ENCODE measurements at regions not wholly inside any gene's neighbourhood (a gene's known extent, or its start where the extent isn't known, plus 50 kb on each side); places are given as distances from the start of the nearest gene placed in this dataset.
"Not testable (repeated sequence)": the region's sequence is repeated elsewhere in the genome, so short reads cannot be mapped to it uniquely, and the experiment has no call there.

- TF ChIP-seq POLR2A (IDR thresholded peaks at IDR 0.05) (no peak), CTCF (IDR thresholded peaks at IDR 0.05) (no peak), EP300 (IDR thresholded peaks at IDR 0.05) (no peak), POLR2AphosphoS5 (IDR thresholded peaks at IDR 0.05) (no peak)
These were observed 613.9 kb upstream of the GYPC start for GRCh38 chr2:126042089-126042488.

GRCh38 chr2:126048719-126049118, 607.2 kb upstream of the GYPC start:
- peaks cover under 1 to 15% (median 8%) of the 10 kb centered on the region in 4 donors for H3K9me3 ChIP-seq
- H3K27me3 ChIP-seq = no peaks in the 10 kb centered on the region
- TF ChIP-seq POLR2AphosphoS5 (IDR thresholded peaks at IDR 0.05) (no peak), POLR2A (IDR thresholded peaks at IDR 0.05) (no peak)
- DNase-seq (no peak), ATAC-seq (ENCODE audit: low FRiP score in 2 of 2) (no peak)
- no peaks in the 10 kb centered on the region for H3K4me1 ChIP-seq
- H3K4me3 ChIP-seq = no peak overlapping the region
- no peaks in the 10 kb centered on the region for H3K36me3 ChIP-seq
- H3K27ac ChIP-seq = no peak overlapping the region

More at GRCh38 chr2:126042089-126042488, 613.9 kb upstream of the GYPC start:
- ATAC-seq (ENCODE audit: low FRiP score in 2 of 2) (no peak), DNase-seq (no peak)
- H3K27ac ChIP-seq = no peak overlapping the region
- H3K27me3 ChIP-seq = no peaks in the 10 kb centered on the region
- no peaks in the 10 kb centered on the region for H3K9me3 ChIP-seq
- H3K4me1 ChIP-seq = no peaks in the 10 kb centered on the region
- H3K4me3 ChIP-seq = no peak overlapping the region
- no peaks in the 10 kb centered on the region for H3K36me3 ChIP-seq

- DNase-seq (no peak), ATAC-seq (ENCODE audit: low FRiP score in 2 of 2) (no peak)
- H3K4me1 ChIP-seq = no peaks in the 10 kb centered on the region
- H3K27ac ChIP-seq = no peak overlapping the region
- WGBS, 2 donors = 79 to 100% methylated on average over 1 of the region's 1 CpG
- H3K36me3 ChIP-seq = no peaks in the 10 kb centered on the region
- H3K9me3 ChIP-seq = peaks cover 4 to 20% (median 11%) of the 10 kb centered on the region in 4 donors
- no peak for TF ChIP-seq POLR2A (IDR thresholded peaks at IDR 0.05)
- no peak for TF ChIP-seq CTCF (IDR thresholded peaks at IDR 0.05)
- no peak for TF ChIP-seq EP300 (IDR thresholded peaks at IDR 0.05)
- TF ChIP-seq POLR2AphosphoS5 (IDR thresholded peaks at IDR 0.05) = no peak
- H3K27me3 ChIP-seq = no peaks in the 10 kb centered on the region
- no peak overlapping the region for H3K4me3 ChIP-seq
These were observed 606.5 kb upstream of the GYPC start for GRCh38 chr2:126049461-126049860.

GRCh38 chr2:126050991-126051736, 604.8 kb upstream of the GYPC start:
- H3K4me1 ChIP-seq = no peaks in the 10 kb centered on the region
- H3K9me3 ChIP-seq = peaks cover 4 to 25% (median 11%) of the 10 kb centered on the region in 4 donors
- no peak overlapping the region for H3K27ac ChIP-seq
- no peak overlapping the region for H3K4me3 ChIP-seq
- ATAC-seq (ENCODE audit: low FRiP score in 2 of 2) (no peak), DNase-seq (no peak)
- 85 to 88% methylated on average over 7 of the region's 7 CpGs for WGBS, 2 donors
- no peak for TF ChIP-seq POLR2AphosphoS5 (IDR thresholded peaks at IDR 0.05)
- TF ChIP-seq POLR2A (IDR thresholded peaks at IDR 0.05) = no peak
- TF ChIP-seq EP300 (IDR thresholded peaks at IDR 0.05) = no peak
- no peak for TF ChIP-seq CTCF (IDR thresholded peaks at IDR 0.05)
- H3K27me3 ChIP-seq = no peaks in the 10 kb centered on the region
- H3K36me3 ChIP-seq = no peaks in the 10 kb centered on the region

- peaks cover 4 to 25% (median 11%) of the 10 kb centered on the region in 4 donors for H3K9me3 ChIP-seq
- DNase-seq; H3K4me3 ChIP-seq; H3K27ac ChIP-seq; ATAC-seq (ENCODE audit: low FRiP score in 2 of 2); H3K27me3 ChIP-seq; H3K4me1 ChIP-seq; H3K36me3 ChIP-seq: not testable (repeated sequence)
- 83 to 89% methylated on average over 6 of the region's 6 CpGs for WGBS, 2 donors
These were observed 604.2 kb upstream of the GYPC start for GRCh38 chr2:126051737-126052240.

GRCh38 chr2:126059379-126059778, 596.6 kb upstream of the GYPC start:
- Histone ChIP-seq H3K4me1 (no peaks in the 10 kb centered on the region), H3K27me3 (no peaks in the 10 kb centered on the region), H3K27ac (no peak overlapping the region), H3K9me3 (peaks cover 0 to 14% (median 7%) of the 10 kb centered on the region in 4 donors), H3K4me3 (no peak overlapping the region), H3K36me3 (no peaks in the 10 kb centered on the region)
- DNase-seq (no peak), ATAC-seq (ENCODE audit: low FRiP score in 2 of 2) (no peak)
- 71 to 74% methylated on average over 2 of the region's 2 CpGs for WGBS, 2 donors
- TF ChIP-seq EP300 (IDR thresholded peaks at IDR 0.05) (no peak), CTCF (IDR thresholded peaks at IDR 0.05) (no peak), POLR2AphosphoS5 (IDR thresholded peaks at IDR 0.05) (no peak), POLR2A (IDR thresholded peaks at IDR 0.05) (no peak)
